SK-N-SH (cell line): ENCODE measurements at regions not wholly inside any gene's neighbourhood (a gene's known extent, or its start where the extent isn't known, plus 50 kb on each side); places are given as distances from the start of the nearest gene placed in this dataset.

Experiments used
- CTCF ChIA-PET: fragments of 300-600, 350-600 bp; formaldehyde crosslinking; extraction: SDS; loops from one replicate; lab custom pipeline; 2021; lab: Yijun Ruan, JAX
- POLR2A ChIA-PET: fragments of 350-600 bp; sonication (Branson Sonifier 250); formaldehyde crosslinking; extraction: SDS; loops from one replicate; lab custom pipeline; 2020; ENCODE audit warnings: antibody characterized with exemption, inconsistent platforms; lab: Yijun Ruan, JAX
- DNase-seq: peaks from one replicate; pipeline ENCODE4 v3.0.0; 2012
- H2AFZ ChIP-seq: fragments of 200-600 bp; sonication (generic); 2 replicates; pipeline ENCODE4 v1.8.1; 2016; ENCODE audit warnings: antibody characterized with exemption, mild to moderate bottlenecking, low read depth
- H3F3A ChIP-seq: fragments of 200-600 bp; sonication (generic); replicated peaks from 2 replicates; pipeline ENCODE3; 2016; ENCODE audit warnings: antibody characterized with exemption, mild to moderate bottlenecking; ENCODE audit not compliant: insufficient read depth
- H3K27ac ChIP-seq, 2 experiments: fragments of 200-500 bp in 1 of 2; fragments of 200-600 bp in 1 of 2; sonication (Bioruptor generic) in 1 of 2; sonication (generic), shearing (Covaris generic) in 1 of 2; 2 replicates each; pipeline versions ENCODE4 v1.5.1 to v1.6.1; 2014 to 2016; ENCODE audit warnings: low read depth in 2 of 2, inconsistent platforms in 1 of 2, low read length in 1 of 2, mild to moderate bottlenecking in 1 of 2, mixed read lengths in 1 of 2
- H3K27me3 ChIP-seq: fragments of 200-600 bp; sonication (generic), shearing (Covaris generic); 2 replicates; pipeline ENCODE4 v1.6.1; 2016; ENCODE audit warnings: mixed run types; ENCODE audit not compliant: insufficient read depth
- H3K36me3 ChIP-seq, 2 experiments: fragments of 200-500 bp in 1 of 2; fragments of 200-600 bp in 1 of 2; sonication (Bioruptor generic) in 1 of 2; sonication (generic) in 1 of 2; replicated peaks in 1 of 2; 2 replicates each; pipeline versions ENCODE3 to v1.5.1; 2014 to 2016; ENCODE audit warnings: low read length in 1 of 2, mild to moderate bottlenecking in 1 of 2; ENCODE audit not compliant: insufficient read depth in 2 of 2, control insufficient read depth in 1 of 2
- H3K4me1 ChIP-seq, 2 experiments: fragments of 200-500 bp in 1 of 2; fragments of 200-600 bp in 1 of 2; sonication (Bioruptor generic) in 1 of 2; sonication (generic), shearing (Covaris generic) in 1 of 2; 2 replicates each; pipeline versions ENCODE4 v1.5.1 to v1.6.1; 2014 to 2016; ENCODE audit warnings: low read depth in 1 of 2, low read length in 1 of 2, mixed run types in 1 of 2; ENCODE audit not compliant: insufficient read depth in 2 of 2, control insufficient read depth in 1 of 2
- H3K4me2 ChIP-seq: fragments of 200-600 bp; sonication (generic), shearing (Covaris generic); 2 replicates; pipeline ENCODE4 v1.6.1; 2017; ENCODE audit warnings: mixed run types
- H3K4me3 ChIP-seq, 2 experiments: fragments of 200-500 bp in 1 of 2; fragments of 200-600 bp in 1 of 2; sonication (Bioruptor generic) in 1 of 2; sonication (generic), shearing (Covaris generic) in 1 of 2; 2 replicates each; pipeline versions ENCODE4 v1.5.1 to v1.8.1; 2014 to 2016; ENCODE audit warnings: low read depth in 2 of 2, inconsistent platforms in 1 of 2, low read length in 1 of 2, mild to moderate bottlenecking in 1 of 2, mixed read lengths in 1 of 2, moderate library complexity in 1 of 2
- H3K79me2 ChIP-seq: fragments of 200-600 bp; sonication (generic); 2 replicates; pipeline ENCODE4 v1.8.1; 2017; ENCODE audit warnings: mild to moderate bottlenecking; ENCODE audit not compliant: insufficient read depth
- H3K9ac ChIP-seq: fragments of 200-600 bp; sonication (generic); 2 replicates; pipeline ENCODE4 v1.6.1; 2017; ENCODE audit warnings: mixed run types
- H3K9me2 ChIP-seq: fragments of 200-600 bp; sonication (generic); 2 replicates; pipeline ENCODE4 v1.6.1; 2017; ENCODE audit warnings: mixed run types
- H3K9me3 ChIP-seq: fragments of 200-600 bp; sonication (generic); 2 replicates; pipeline ENCODE4 v1.6.1; 2017; ENCODE audit warnings: mixed run types, mild to moderate bottlenecking, moderate library complexity
- H4K20me1 ChIP-seq: fragments of 200-600 bp; sonication (generic); 2 replicates; pipeline ENCODE4 v1.6.1; 2017; ENCODE audit warnings: mild to moderate bottlenecking, mixed run types; ENCODE audit not compliant: insufficient read depth
- CHD2 ChIP-seq: fragments of 150-350 bp; IDR thresholded peaks from 2 replicates; pipeline ENCODE4 v1.6.1; 2018; ENCODE audit warnings: low read length; ENCODE audit not compliant: partially characterized antibody
- ELF1 ChIP-seq: IDR thresholded peaks from 2 replicates; pipeline ENCODE4 v1.4.0; 2012
- EZH2phosphoT487 ChIP-seq: fragments of 200-600 bp; sonication (generic); IDR thresholded peaks from 2 replicates; pipeline ENCODE4 v1.6.1; 2017; ENCODE audit warnings: low read depth, mixed run types, mild to moderate bottlenecking, antibody characterized with exemption, moderate library complexity, borderline replicate concordance
- FOSL2 ChIP-seq: IDR thresholded peaks from 2 replicates; pipeline ENCODE4 v1.4.0; 2012; ENCODE audit warnings: low read depth, mild to moderate bottlenecking, moderate library complexity, borderline replicate concordance
- FOXJ3 ChIP-seq: sonication (generic); formaldehyde crosslinking; IDR thresholded peaks from 2 replicates; pipeline ENCODE4 v1.5.1; 2020; ENCODE audit warnings: mild to moderate bottlenecking, missing genetic modification reagents
- FOXM1 ChIP-seq: IDR thresholded peaks from 2 replicates; pipeline ENCODE4 v1.4.0; 2012; ENCODE audit warnings: low read depth, mild to moderate bottlenecking
- GATA2 ChIP-seq: sonication (generic); formaldehyde crosslinking; IDR thresholded peaks from 2 replicates; pipeline ENCODE4 v1.5.0; 2020; ENCODE audit warnings: mild to moderate bottlenecking, missing genetic modification reagents
- IRF3 ChIP-seq: fragments of 150-350 bp; IDR thresholded peaks from 2 replicates; pipeline ENCODE4 v1.6.1; 2016; ENCODE audit warnings: mild to moderate bottlenecking, low read depth, low read length
- JUND ChIP-seq: IDR thresholded peaks from 2 replicates; pipeline ENCODE4 v1.4.0; 2012
- MAX ChIP-seq: IDR thresholded peaks from 2 replicates; pipeline ENCODE4 v1.4.0; 2012; ENCODE audit warnings: low read depth
- MXI1 ChIP-seq: IDR thresholded peaks from 2 replicates; pipeline ENCODE4 v1.6.1; 2012; ENCODE audit warnings: mild to moderate bottlenecking, low read depth, low read length, improper control_type of control experiment
- NRF1 ChIP-seq: IDR thresholded peaks from 2 replicates; pipeline ENCODE4 v1.6.1; 2012; ENCODE audit warnings: low read depth, mild to moderate bottlenecking, low read length
- PBX3 ChIP-seq: IDR thresholded peaks from 2 replicates; pipeline ENCODE4; 2012
- RCOR1 ChIP-seq: fragments of 150-350 bp; IDR thresholded peaks from 2 replicates; pipeline ENCODE4 v1.6.1; 2017; ENCODE audit warnings: antibody characterized with exemption, low read length
- REST ChIP-seq: IDR thresholded peaks from 2 replicates; pipeline ENCODE4 v1.6.1; 2012; ENCODE audit warnings: mild to moderate bottlenecking, low read depth, low read length, moderate library complexity
- RFX5 ChIP-seq: IDR thresholded peaks from 2 replicates; pipeline ENCODE4 v1.6.1; 2012; ENCODE audit warnings: mild to moderate bottlenecking, improper control_type of control experiment, low read length
- SIN3A ChIP-seq: IDR thresholded peaks from 2 replicates; pipeline ENCODE4 v1.6.1; 2012; ENCODE audit warnings: low read depth, mild to moderate bottlenecking, low read length, moderate library complexity, borderline replicate concordance
- SMC3 ChIP-seq: IDR thresholded peaks from 2 replicates; pipeline ENCODE4 v1.6.1; 2012; ENCODE audit warnings: low read depth, low read length, improper control_type of control experiment
- TCF12 ChIP-seq: IDR thresholded peaks from 2 replicates; pipeline ENCODE4 v1.4.0; 2012
- TEAD4 ChIP-seq: IDR thresholded peaks from 2 replicates; pipeline ENCODE4 v1.4.0; 2012; ENCODE audit warnings: mild to moderate bottlenecking, borderline replicate concordance; ENCODE audit not compliant: insufficient read depth
- USF1 ChIP-seq: IDR thresholded peaks from 2 replicates; pipeline ENCODE4 v1.4.0; 2012; ENCODE audit warnings: low read depth, borderline replicate concordance
- USF2 ChIP-seq: fragments of 150-350 bp; IDR thresholded peaks from 2 replicates; pipeline ENCODE4 v1.6.1; 2017; ENCODE audit warnings: antibody characterized with exemption, low read length, low read depth, borderline replicate concordance
- ZBTB33 ChIP-seq: IDR thresholded peaks from 2 replicates; pipeline ENCODE4 v1.4.0; 2012; ENCODE audit warnings: low read depth, borderline replicate concordance
- WGBS: methylation state at CpG from one replicate; pipeline ENCODE4 v1.1.6; 2017; ENCODE audit warnings: low lambda C conversion rate; 5-methylcytosine and 5-hydroxymethylcytosine counted together

- CTCF ChIA-PET: interaction anchor here (1.4 to 2.7 kb wide), 3 partner anchors 233 to 1380 kb away, joined by 3 to 12 read pairs (median 6); partner anchors contain the start of gene DSEL
- no peak for TF ChIP-seq IRF3
- no peak for TF ChIP-seq EZH2phosphoT487
- TF ChIP-seq REST: no peak
- TF ChIP-seq GATA2: peak; percentile 34
- no peak for TF ChIP-seq SIN3A
- TF ChIP-seq FOXM1: no peak
- no peak for TF ChIP-seq JUND
- no peak for TF ChIP-seq ZBTB33
- no peak for TF ChIP-seq ELF1
- no peak for TF ChIP-seq MAX
- TF ChIP-seq SMC3: no peak
- peak; percentile 32 for TF ChIP-seq CHD2
- no peak for TF ChIP-seq PBX3
- TF ChIP-seq RFX5: no peak
- 0 out of 2 replicates have a peak, but pooled peaks have one; percentile 7 for TF ChIP-seq TCF12
- no peak for TF ChIP-seq TEAD4
- no peak for TF ChIP-seq NRF1
- 0 out of 2 replicates have a peak, but pooled peaks have one; percentile 9 for TF ChIP-seq RCOR1
- no peak for TF ChIP-seq MXI1
- TF ChIP-seq USF1: no peak
- no peak for TF ChIP-seq USF2
- no peak for TF ChIP-seq FOSL2
- no peak for TF ChIP-seq FOXJ3 (CRISPR knock-in tag)
Measured at GRCh38 chr18:67280486-67281242, 235.9 kb downstream of the DSEL start.

More at GRCh38 chr18:67280486-67281242, 235.9 kb downstream of the DSEL start:
- H3K27ac ChIP-seq: peak overlapping the region in 1 of 2 experiments; percentile 39; a peak in 2 of 4 replicates
- H2AFZ ChIP-seq: 0 out of 2 replicates have a peak overlapping the region, but pooled peaks have one; percentile 13
- H3K36me3 ChIP-seq: no peaks in the 10 kb centered on the region
- H3K4me3 ChIP-seq: no peak overlapping the region
- no peaks in the 10 kb centered on the region for H3K27me3 ChIP-seq
- H3K4me1 ChIP-seq: peaks cover 0 to 8% of the 10 kb centered on the region in 2 experiments; a peak in 2 of 4 replicates
- no peaks in the 10 kb centered on the region for H4K20me1 ChIP-seq
- 67% methylated on average over 5 of the region's 5 CpGs for WGBS
- no peak overlapping the region for H3K9ac ChIP-seq
- peak; percentile 44 for DNase-seq
- no peak overlapping the region for H3K4me2 ChIP-seq
- no peaks in the 10 kb centered on the region for H3K9me2 ChIP-seq
- H3K9me3 ChIP-seq: no peaks in the 10 kb centered on the region
- H3F3A ChIP-seq: no peaks in the 10 kb centered on the region
- H3K79me2 ChIP-seq: no peaks in the 10 kb centered on the region
- POLR2A ChIA-PET: no interaction called here
